Kidney (tissue), 13 donors: ENCODE measurements at regions not wholly inside any gene's neighbourhood (a gene's known extent, or its start where the extent isn't known, plus 50 kb on each side); places are given as distances from the start of the nearest gene placed in this dataset.
A peak's percentile ranks its signal among the peaks of the same experiment; 100 is the strongest.

Experiments
- DNase-seq, 5 donors: peaks; one replicate each; pipeline ENCODE4 v3.0.0-alpha.2; 2013 to 2020
- FAIRE-seq: peaks from 2 replicates; lab custom pipeline; 2012; peaks lifted over from hg19 to GRCh38; lab: Jason Lieb, UNC
- H3K27ac ChIP-seq, 2 donors: one replicate each; pipeline ENCODE4 v1.7.0; 2013; ENCODE audit warnings: low read depth in 2 of 2, low read length in 2 of 2, inconsistent platforms in 1 of 2
- H3K27me3 ChIP-seq: one replicate; pipeline ENCODE4 v1.7.1; 2013; ENCODE audit warnings: low read length, inconsistent platforms; ENCODE audit not compliant: control insufficient read depth, insufficient read depth
- H3K36me3 ChIP-seq, 3 donors: one replicate each; pipeline versions ENCODE4 v1.7.0 to v1.7.1; 2013; ENCODE audit warnings: low read length in 3 of 3, control low read depth in 1 of 3, inconsistent platforms in 1 of 3; ENCODE audit not compliant: insufficient read depth in 3 of 3, control insufficient read depth in 2 of 3
- H3K4me1 ChIP-seq, 3 donors: one replicate each; pipeline versions ENCODE4 v1.7.0 to v1.7.1; 2013; ENCODE audit warnings: low read length in 3 of 3, inconsistent platforms in 1 of 3, low read depth in 1 of 3; ENCODE audit not compliant: control insufficient read depth in 2 of 3, insufficient read depth in 2 of 3
- H3K4me3 ChIP-seq, 3 donors: one replicate each; pipeline versions ENCODE4 v1.7.0 to v1.8.1; 2013; ENCODE audit warnings: low read length in 3 of 3, control low read depth in 1 of 3, inconsistent platforms in 1 of 3
- H3K9ac ChIP-seq, 3 donors: one replicate each; pipeline versions ENCODE4 v1.7.0 to v1.7.1; 2013; ENCODE audit warnings: low read length in 3 of 3, control low read depth in 1 of 3, inconsistent platforms in 1 of 3
- H3K9me3 ChIP-seq, 3 donors: one replicate each; pipeline versions ENCODE4 v1.7.0 to v1.7.1; 2013; ENCODE audit warnings: low read length in 3 of 3, control low read depth in 1 of 3, inconsistent platforms in 1 of 3; ENCODE audit not compliant: control insufficient read depth in 2 of 3, insufficient read depth in 1 of 3
- intact Hi-C: fragments of 100-400 bp; cut with DNase I; formaldehyde crosslinking; loops from one replicate; pipeline ENCODE4 v1.11.1; 2022
- TF ChIP-seq, protein P1 (sequence below): IDR thresholded peaks from 3 replicates; pipeline ENCODE4 v1.5.1; 2012; ENCODE audit warnings: mild to moderate bottlenecking, moderate library complexity, borderline replicate concordance; ENCODE audit not compliant: insufficient read depth; ENCODE audit errors: extremely low read depth
- donor health status: control.
- donor health status: control.
- donor health status: control.
- donor health status: control.
- donor health status: control.
- donor health status: DM: yes; HTN: yes; CAD: no.
- donor health status: Normal renal cell carcinoma (clear cell type).

DNA sequence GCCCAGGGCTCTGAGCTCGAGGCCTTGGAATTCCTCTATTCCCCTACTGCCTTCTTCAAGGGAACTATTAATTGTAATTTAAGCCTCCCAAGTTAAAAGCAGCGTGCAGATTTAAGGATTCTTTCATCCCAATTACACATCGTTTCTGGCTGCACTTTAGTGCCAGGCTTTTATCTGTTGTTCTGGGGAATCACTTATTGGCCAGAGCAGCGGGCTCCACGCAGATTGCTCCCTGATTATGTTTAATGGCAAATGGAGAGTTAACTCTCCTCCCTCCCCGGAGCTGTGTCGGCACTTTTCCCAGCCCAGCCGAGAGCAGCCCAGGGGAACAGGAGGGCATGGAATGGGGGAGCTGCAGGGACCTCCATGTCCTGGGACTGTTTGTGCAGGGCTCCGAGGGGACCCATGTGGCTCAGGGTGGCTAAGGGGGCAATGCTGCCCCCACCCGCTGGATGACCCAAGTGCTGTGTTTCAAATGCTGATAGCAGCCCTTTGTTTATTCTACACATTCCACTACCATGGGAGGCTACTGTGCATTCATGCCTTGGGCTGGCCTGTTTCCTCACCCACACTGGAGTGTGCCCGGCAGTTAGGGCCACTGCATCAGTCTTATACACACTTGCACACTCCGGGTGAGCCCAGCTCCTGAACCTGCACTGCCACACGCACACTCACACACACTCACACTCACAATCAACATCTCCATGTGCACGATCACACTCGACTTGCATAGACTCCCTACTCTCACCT is 93.3 kb upstream of the POU3F1 start:
- H3K27me3 ChIP-seq = peaks cover 8% of the 10 kb centered on the region
- no peak overlapping the region for H3K27ac ChIP-seq
- no peak overlapping the region for H3K4me3 ChIP-seq
- no peaks in the 10 kb centered on the region for H3K36me3 ChIP-seq
- H3K9ac ChIP-seq = no peak overlapping the region
- DNase-seq = peak in 3 of 5 donors; percentile 44 to 56 (median 56)
- FAIRE-seq = no peak
- H3K4me1 ChIP-seq = peaks cover 0 to 8% (median 5%) of the 10 kb centered on the region in 3 donors
- TF ChIP-seq, protein P1, sequence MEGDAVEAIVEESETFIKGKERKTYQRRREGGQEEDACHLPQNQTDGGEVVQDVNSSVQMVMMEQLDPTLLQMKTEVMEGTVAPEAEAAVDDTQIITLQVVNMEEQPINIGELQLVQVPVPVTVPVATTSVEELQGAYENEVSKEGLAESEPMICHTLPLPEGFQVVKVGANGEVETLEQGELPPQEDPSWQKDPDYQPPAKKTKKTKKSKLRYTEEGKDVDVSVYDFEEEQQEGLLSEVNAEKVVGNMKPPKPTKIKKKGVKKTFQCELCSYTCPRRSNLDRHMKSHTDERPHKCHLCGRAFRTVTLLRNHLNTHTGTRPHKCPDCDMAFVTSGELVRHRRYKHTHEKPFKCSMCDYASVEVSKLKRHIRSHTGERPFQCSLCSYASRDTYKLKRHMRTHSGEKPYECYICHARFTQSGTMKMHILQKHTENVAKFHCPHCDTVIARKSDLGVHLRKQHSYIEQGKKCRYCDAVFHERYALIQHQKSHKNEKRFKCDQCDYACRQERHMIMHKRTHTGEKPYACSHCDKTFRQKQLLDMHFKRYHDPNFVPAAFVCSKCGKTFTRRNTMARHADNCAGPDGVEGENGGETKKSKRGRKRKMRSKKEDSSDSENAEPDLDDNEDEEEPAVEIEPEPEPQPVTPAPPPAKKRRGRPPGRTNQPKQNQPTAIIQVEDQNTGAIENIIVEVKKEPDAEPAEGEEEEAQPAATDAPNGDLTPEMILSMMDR = no peak
- intact Hi-C loops = no loop called here
- H3K9me3 ChIP-seq = no peaks in the 10 kb centered on the region

DNA sequence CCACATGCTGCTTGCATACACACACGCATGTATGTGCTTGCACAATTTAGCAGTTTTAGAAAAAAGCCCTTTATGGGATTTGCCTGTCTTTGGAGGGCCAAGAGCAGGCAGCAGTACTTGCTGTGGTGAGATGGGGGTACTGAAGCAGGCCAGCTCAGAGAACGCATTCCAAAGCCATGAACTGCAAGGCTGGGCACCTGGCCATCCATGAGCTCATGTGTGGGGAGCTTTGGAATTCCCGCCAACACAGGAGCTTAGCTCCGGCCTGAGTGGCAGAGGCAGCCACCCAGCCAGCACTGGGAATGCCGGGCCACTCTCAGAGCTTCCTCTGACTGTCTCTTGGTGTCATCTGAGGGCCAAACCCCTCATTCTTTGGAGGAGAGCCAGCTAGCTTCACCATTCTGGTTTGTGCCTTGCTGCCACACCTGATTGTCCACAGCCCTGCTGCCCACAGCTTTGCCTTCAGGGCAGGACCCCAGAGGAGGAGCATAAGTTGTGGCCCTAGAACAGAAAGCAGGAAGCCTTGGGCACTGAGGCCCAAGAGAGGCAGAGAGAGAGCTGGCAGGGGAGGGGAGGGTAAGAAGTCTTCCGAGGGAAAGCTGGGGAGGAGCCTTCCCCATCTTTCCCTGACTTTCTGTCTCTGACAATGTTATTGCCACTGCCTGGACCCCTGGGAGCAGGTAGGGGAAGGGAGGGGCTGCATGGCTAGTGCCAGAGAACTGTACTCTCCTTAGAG is 92.1 kb upstream of the POU3F1 start:
- no peak overlapping the region for H3K4me3 ChIP-seq
- no peaks in the 10 kb centered on the region for H3K9me3 ChIP-seq
- H3K4me1 ChIP-seq = peaks cover 0 to 8% (median 5%) of the 10 kb centered on the region in 3 donors
- H3K27me3 ChIP-seq = peaks cover 10% of the 10 kb centered on the region
- no peak for FAIRE-seq
- TF ChIP-seq, protein P1 = no peak
- DNase-seq = peak; percentile 77 to 93 (median 87)
- H3K27ac ChIP-seq = no peak overlapping the region
- H3K36me3 ChIP-seq = no peaks in the 10 kb centered on the region
- no peak overlapping the region for H3K9ac ChIP-seq
- intact Hi-C loops = no loop called here

- Histone ChIP-seq H3K4me1 (peaks cover 0 to 8% (median 5%) of the 10 kb centered on the region in 3 donors), H3K27ac (no peak overlapping the region), H3K36me3 (no peaks in the 10 kb centered on the region), H3K9ac (no peak overlapping the region), H3K9me3 (no peaks in the 10 kb centered on the region), H3K4me3 (no peak overlapping the region), H3K27me3 (peaks cover 15% of the 10 kb centered on the region)
- DNase-seq (no peak), FAIRE-seq (no peak)
- intact Hi-C loops = no loop called here
- TF ChIP-seq, protein P1 = no peak
These were observed 90.6 kb upstream of the POU3F1 start for GRCh38 chr1:38137164-38137563.
